ENCODE measurements at regions not wholly inside any gene's neighbourhood (a gene's known extent, or its start where the extent isn't known, plus 50 kb on each side); places are given as distances from the start of the nearest gene placed in this dataset.
"Not testable (repeated sequence)": the region's sequence is repeated elsewhere in the genome, so short reads cannot be mapped to it uniquely, and the experiment has no call there.

GRCh38 chr2:138902239-138902871, 122.2 kb upstream of the NXPH2 start:
- DNase-seq, result no peak

GRCh38 chr2:138901530-138901929, 121.3 kb upstream of the NXPH2 start:
- DNase-seq, result no peak

- DNase-seq, result no peak
Measured at GRCh38 chr2:138898855-138899254, 118.7 kb upstream of the NXPH2 start.

- DNase-seq, result no peak
Measured at GRCh38 chr2:138897274-138897673, 117.1 kb upstream of the NXPH2 start.

- no peak for DNase-seq
Measured at GRCh38 chr2:138893746-138894145, 113.6 kb upstream of the NXPH2 start.

- DNase-seq, result no peak
Measured at GRCh38 chr2:138881126-138881525, 100.9 kb upstream of the NXPH2 start.

GRCh38 chr2:138879931-138880330, 99.7 kb upstream of the NXPH2 start:
- DNase-seq, result no peak

GRCh38 chr2:138877421-138877820, 97.2 kb upstream of the NXPH2 start:
- DNase-seq, result no peak

GRCh38 chr2:138874251-138874650, 94.1 kb upstream of the NXPH2 start:
- no peak for DNase-seq

GRCh38 chr2:138872116-138872515, 91.9 kb upstream of the NXPH2 start:
- DNase-seq, result not testable (repeated sequence)

- DNase-seq, result no peak
Measured at GRCh38 chr2:138871312-138871711, 91.1 kb upstream of the NXPH2 start.

GRCh38 chr2:138867341-138867740, 87.2 kb upstream of the NXPH2 start:
- no peak for DNase-seq

- no peak for DNase-seq
Measured at GRCh38 chr2:138866797-138867196, 86.6 kb upstream of the NXPH2 start.

- DNase-seq, result no peak
Measured at GRCh38 chr2:138853761-138854160, 73.6 kb upstream of the NXPH2 start.

GRCh38 chr2:138853296-138853695, 73.1 kb upstream of the NXPH2 start:
- DNase-seq, result no peak

GRCh38 chr2:138846216-138846821, 66.1 kb upstream of the NXPH2 start:
- DNase-seq, result peak; percentile 53

GRCh38 chr2:138842341-138842740, 62.2 kb upstream of the NXPH2 start:
- DNase-seq, result no peak

- DNase-seq, result no peak
Measured at GRCh38 chr2:138841459-138841858, 61.3 kb upstream of the NXPH2 start.

GRCh38 chr2:138838851-138839620, 58.8 kb upstream of the NXPH2 start:
- no peak for DNase-seq

- DNase-seq, result no peak
Measured at GRCh38 chr2:138831691-138832090, 51.5 kb upstream of the NXPH2 start.

GRCh38 chr2:138831154-138831553, 51.0 kb upstream of the NXPH2 start:
- no peak for DNase-seq

- DNase-seq, result no peak
Measured at GRCh38 chr2:138830547-138830946, 50.4 kb upstream of the NXPH2 start.

All from activated CD4-positive, alpha-beta T cell treated with anti-CD3 and anti-CD28 coated beads, Interleukin-2, Interleukin-6, amounts not matched to agents 100 ng/mL and 50 ng/mL, durations not matched to agents 16 hours and 8 hours (primary cell).